Duodenal mucosa (tissue), 2 donors: ENCODE measurements at regions not wholly inside any gene's neighbourhood (a gene's known extent, or its start where the extent isn't known, plus 50 kb on each side); places are given as distances from the start of the nearest gene placed in this dataset.

Experiments used
- H3K27ac ChIP-seq: one replicate; pipeline ENCODE4 v1.7.0; 2013; ENCODE audit warnings: low read depth, low read length
- H3K27me3 ChIP-seq, 2 donors: one replicate each; pipeline ENCODE4 v1.7.0; 2013; ENCODE audit warnings: low read length in 2 of 2, control low read depth in 1 of 2; ENCODE audit not compliant: insufficient read depth in 2 of 2, control insufficient read depth in 1 of 2
- H3K36me3 ChIP-seq, 2 donors: one replicate each; pipeline ENCODE4 v1.7.0; 2013; ENCODE audit warnings: low read length in 2 of 2, control low read depth in 1 of 2; ENCODE audit not compliant: insufficient read depth in 2 of 2, control insufficient read depth in 1 of 2
- H3K4me1 ChIP-seq, 2 donors: one replicate each; pipeline ENCODE4 v1.7.0; 2013; ENCODE audit warnings: low read length in 2 of 2, control low read depth in 1 of 2; ENCODE audit not compliant: insufficient read depth in 2 of 2, control insufficient read depth in 1 of 2
- H3K4me3 ChIP-seq, 2 donors: one replicate each; pipeline ENCODE4 v1.7.0; 2013; ENCODE audit warnings: low read length in 2 of 2, low read depth in 1 of 2
- H3K9ac ChIP-seq, 2 donors: one replicate each; pipeline ENCODE4 v1.7.0; 2013; ENCODE audit warnings: low read length in 2 of 2, low read depth in 1 of 2
- H3K9me3 ChIP-seq, 2 donors: one replicate each; pipeline ENCODE4 v1.7.0; 2013; ENCODE audit warnings: low read length in 2 of 2, control low read depth in 1 of 2; ENCODE audit not compliant: control insufficient read depth in 1 of 2

- Histone ChIP-seq H3K27ac (no peak overlapping the region), H3K4me3 (no peak overlapping the region), H3K9me3 (no peaks in the 10 kb centered on the region), H3K36me3 (no peaks in the 10 kb centered on the region), H3K27me3 (no peaks in the 10 kb centered on the region), H3K9ac (no peak overlapping the region), H3K4me1 (peaks cover 7 to 11% of the 10 kb centered on the region in 2 donors)
These were observed 228.2 kb upstream of the ZPLD1 start for GRCh38 chr3:102206511-102207031.

DNA sequence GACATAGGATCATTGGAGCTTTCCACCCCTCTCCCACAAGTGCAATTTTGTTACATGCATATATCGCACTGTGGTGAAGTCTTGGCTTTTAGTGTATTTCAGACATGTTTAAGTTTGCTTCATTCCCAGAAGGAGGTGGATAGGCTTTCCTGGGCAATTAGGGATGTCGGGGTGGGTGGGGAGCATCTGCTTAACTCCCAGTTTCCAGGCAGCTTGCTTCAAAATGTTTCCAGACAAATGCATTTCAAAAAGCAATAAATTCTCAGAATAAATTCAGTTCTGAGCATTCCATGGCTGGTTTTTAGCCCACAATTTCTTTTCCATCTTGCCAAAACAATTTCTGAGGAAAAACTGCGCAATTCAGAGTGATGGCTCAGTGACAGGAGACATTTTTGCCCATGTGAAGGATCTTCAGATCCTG, 227.7 kb upstream of the ZPLD1 start:
- no peaks in the 10 kb centered on the region for H3K36me3 ChIP-seq
- H3K4me3 ChIP-seq: no peak overlapping the region
- H3K27ac ChIP-seq: no peak overlapping the region
- no peaks in the 10 kb centered on the region for H3K27me3 ChIP-seq
- peaks cover 0 to 2% of the 10 kb centered on the region in 2 donors for H3K9me3 ChIP-seq
- peaks cover 7 to 11% of the 10 kb centered on the region in 2 donors for H3K4me1 ChIP-seq
- no peak overlapping the region for H3K9ac ChIP-seq

DNA sequence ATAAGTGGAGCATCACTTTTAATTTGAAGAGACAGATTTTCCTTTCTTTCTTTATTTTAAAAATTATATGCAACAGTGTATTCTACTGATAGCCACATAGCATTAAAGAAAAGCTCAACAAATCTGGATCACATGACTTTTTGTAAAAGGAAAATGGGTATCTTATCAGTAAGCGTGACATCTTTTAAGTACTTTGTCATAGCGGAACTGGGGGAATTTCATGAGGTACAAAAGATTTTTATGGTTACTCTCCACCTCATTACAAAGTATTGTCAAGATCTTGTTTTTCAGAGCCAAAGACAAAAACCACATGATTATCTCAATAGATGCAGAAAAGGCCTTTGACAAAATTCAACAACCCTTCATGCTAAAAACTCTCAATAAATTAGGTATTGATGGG, 219.6 kb upstream of the ZPLD1 start:
- peaks cover 0 to 2% of the 10 kb centered on the region in 2 donors for H3K9me3 ChIP-seq
- no peaks in the 10 kb centered on the region for H3K36me3 ChIP-seq
- H3K4me3 ChIP-seq: no peak overlapping the region
- no peak overlapping the region for H3K27ac ChIP-seq
- no peaks in the 10 kb centered on the region for H3K27me3 ChIP-seq
- no peaks in the 10 kb centered on the region for H3K4me1 ChIP-seq
- no peak overlapping the region for H3K9ac ChIP-seq

- H3K27me3 ChIP-seq: no peaks in the 10 kb centered on the region
- H3K4me3 ChIP-seq: no peak overlapping the region
- H3K27ac ChIP-seq: no peak overlapping the region
- no peaks in the 10 kb centered on the region for H3K9me3 ChIP-seq
- H3K4me1 ChIP-seq: peaks cover 0 to 4% of the 10 kb centered on the region in 2 donors
- H3K9ac ChIP-seq: no peak overlapping the region
- no peaks in the 10 kb centered on the region for H3K36me3 ChIP-seq
These were observed 211.7 kb upstream of the ZPLD1 start for GRCh38 chr3:102223132-102223531.

GRCh38 chr3:102224171-102224570, 210.6 kb upstream of the ZPLD1 start:
- H3K4me3 ChIP-seq: no peak overlapping the region
- H3K9me3 ChIP-seq: no peaks in the 10 kb centered on the region
- H3K27me3 ChIP-seq: no peaks in the 10 kb centered on the region
- H3K36me3 ChIP-seq: no peaks in the 10 kb centered on the region
- H3K4me1 ChIP-seq: peaks cover 0 to 4% of the 10 kb centered on the region in 2 donors
- H3K27ac ChIP-seq: no peak overlapping the region
- H3K9ac ChIP-seq: no peak overlapping the region

GRCh38 chr3:102225005-102225404, 209.8 kb upstream of the ZPLD1 start:
- Histone ChIP-seq H3K27me3 (no peaks in the 10 kb centered on the region), H3K27ac (no peak overlapping the region), H3K4me3 (no peak overlapping the region), H3K9me3 (no peaks in the 10 kb centered on the region), H3K4me1 (peaks cover 0 to 8% of the 10 kb centered on the region in 2 donors), H3K36me3 (no peaks in the 10 kb centered on the region), H3K9ac (no peak overlapping the region)

GRCh38 chr3:102225407-102226132, 209.2 kb upstream of the ZPLD1 start:
- Histone ChIP-seq H3K27ac (no peak overlapping the region), H3K4me1 (peaks cover 0 to 8% of the 10 kb centered on the region in 2 donors), H3K9me3 (no peaks in the 10 kb centered on the region), H3K4me3 (no peak overlapping the region), H3K9ac (no peak overlapping the region), H3K27me3 (no peaks in the 10 kb centered on the region), H3K36me3 (no peaks in the 10 kb centered on the region)

DNA sequence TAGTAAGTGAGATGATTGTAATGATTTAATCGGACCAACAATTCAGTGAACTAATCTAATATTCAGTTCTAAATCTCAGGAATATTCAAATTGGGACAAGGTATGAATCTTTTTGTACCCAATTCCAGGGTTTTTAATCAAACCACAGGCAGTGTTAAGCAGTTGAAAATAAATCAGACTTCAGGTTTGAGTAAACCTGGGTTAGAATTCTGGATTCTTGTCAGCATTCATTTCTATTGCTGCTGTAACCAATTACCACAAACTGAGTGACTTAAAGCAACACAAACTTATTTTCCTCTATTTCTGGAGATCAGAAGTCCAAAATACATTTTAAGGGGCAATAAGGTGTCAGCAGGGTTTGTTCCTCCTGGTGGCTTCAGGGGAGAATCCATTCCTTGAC, 208.4 kb upstream of the ZPLD1 start:
- Histone ChIP-seq H3K4me3 (no peak overlapping the region), H3K27ac (no peak overlapping the region), H3K9ac (no peak overlapping the region), H3K9me3 (no peaks in the 10 kb centered on the region), H3K4me1 (peaks cover 0 to 8% of the 10 kb centered on the region in 2 donors), H3K36me3 (no peaks in the 10 kb centered on the region), H3K27me3 (no peaks in the 10 kb centered on the region)

DNA sequence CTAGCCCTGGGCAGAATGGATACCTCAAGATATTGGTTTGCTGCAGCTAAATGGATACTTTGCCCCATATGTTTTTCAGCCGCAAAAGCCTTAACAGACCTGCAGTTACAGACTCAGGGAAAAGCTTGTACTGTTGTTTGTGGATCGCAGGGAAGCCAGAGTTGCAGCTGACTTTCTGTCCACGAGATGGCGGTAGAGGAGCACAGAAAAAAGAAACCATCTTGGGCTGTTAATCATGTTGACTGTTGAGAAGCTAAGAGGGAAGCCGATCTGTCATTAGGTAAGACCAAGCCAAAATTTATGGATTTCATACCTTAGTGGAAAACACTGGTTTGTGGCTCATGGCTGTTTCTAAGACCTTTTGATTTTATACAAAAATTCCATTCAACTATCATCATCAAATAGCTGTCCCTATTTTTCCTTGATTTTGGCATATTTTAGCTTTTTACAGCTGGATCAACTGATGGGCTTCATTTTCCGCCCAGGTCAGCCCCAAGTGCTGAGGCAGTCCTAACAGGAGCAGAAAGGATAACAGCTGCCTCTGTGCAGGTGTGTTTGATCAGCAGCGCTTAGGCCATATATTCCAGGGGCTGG, 205.7 kb upstream of the ZPLD1 start:
- no peaks in the 10 kb centered on the region for H3K27me3 ChIP-seq
- H3K4me3 ChIP-seq: no peak overlapping the region
- peaks cover 0 to 8% of the 10 kb centered on the region in 2 donors for H3K4me1 ChIP-seq
- no peaks in the 10 kb centered on the region for H3K36me3 ChIP-seq
- H3K27ac ChIP-seq: no peak overlapping the region
- no peak overlapping the region for H3K9ac ChIP-seq
- no peaks in the 10 kb centered on the region for H3K9me3 ChIP-seq

DNA sequence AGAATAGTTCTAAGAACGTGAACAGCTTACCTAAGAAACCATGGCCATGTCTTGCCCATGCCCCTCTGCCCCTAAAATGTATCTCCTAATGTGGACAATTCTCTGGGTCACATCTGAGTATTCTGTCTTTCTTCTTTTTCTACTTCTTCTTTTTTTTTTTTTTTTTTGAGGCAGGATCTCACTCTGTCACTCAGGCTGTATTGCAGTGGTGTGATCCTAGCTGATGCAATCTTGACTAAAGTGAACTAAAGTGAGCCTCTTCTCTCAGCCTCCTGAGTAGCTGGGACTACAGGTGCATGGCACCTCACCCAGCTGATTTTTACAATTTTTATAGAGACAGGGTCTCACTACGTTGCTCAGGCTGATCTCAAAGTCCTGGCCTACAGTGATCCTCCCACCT, 204.8 kb upstream of the ZPLD1 start:
- Histone ChIP-seq H3K4me1 (peaks cover 0 to 6% of the 10 kb centered on the region in 2 donors), H3K36me3 (no peaks in the 10 kb centered on the region), H3K9ac (no peak overlapping the region), H3K27ac (no peak overlapping the region), H3K4me3 (no peak overlapping the region), H3K9me3 (no peaks in the 10 kb centered on the region), H3K27me3 (no peaks in the 10 kb centered on the region)
